ENCODE measurements at regions not wholly inside any gene's neighbourhood (a gene's known extent, or its start where the extent isn't known, plus 50 kb on each side); places are given as distances from the start of the nearest gene placed in this dataset.

- 83 to 89% methylated on average over 1 of the region's 1 CpG for WGBS, 2 donors
- H3K36me3 ChIP-seq (ENCODE audit: control insufficient read depth in 1 of 2, insufficient read depth in 2 of 2, low read length in 1 of 2): no peaks in the 10 kb centered on the region
- ATAC-seq (ENCODE audit: low FRiP score): no peak
- no peak overlapping the region for H3K27ac ChIP-seq (ENCODE audit: low read depth in 1 of 2, low read length in 2 of 2)
- DNase-seq: no peak
- intact Hi-C loops (cut with DNase I): no loop called here
- no peak overlapping the region for H3K4me3 ChIP-seq (ENCODE audit: low read length in 2 of 2)
- no peaks in the 10 kb centered on the region for H3K27me3 ChIP-seq (ENCODE audit: control insufficient read depth in 1 of 2, insufficient read depth in 2 of 2, low read length in 1 of 2)
- H3K4me1 ChIP-seq (ENCODE audit: control insufficient read depth in 1 of 2, insufficient read depth in 2 of 2, low read length in 2 of 2): no peaks in the 10 kb centered on the region
- H3K9me3 ChIP-seq (ENCODE audit: control insufficient read depth, low read length): no peaks in the 10 kb centered on the region
Measured at GRCh38 chr5:103645816-103646215, 83.2 kb upstream of the NUDT12 start.

GRCh38 chr5:103638979-103639378, 76.4 kb upstream of the NUDT12 start:
- H3K27me3 ChIP-seq (ENCODE audit: control insufficient read depth in 1 of 2, insufficient read depth in 2 of 2, low read length in 1 of 2): no peaks in the 10 kb centered on the region
- H3K9me3 ChIP-seq (ENCODE audit: control insufficient read depth, low read length): no peaks in the 10 kb centered on the region
- intact Hi-C loops (cut with DNase I): no loop called here
- H3K36me3 ChIP-seq (ENCODE audit: control insufficient read depth in 1 of 2, insufficient read depth in 2 of 2, low read length in 1 of 2): no peaks in the 10 kb centered on the region
- ATAC-seq (ENCODE audit: low FRiP score) (no peak), DNase-seq (no peak)
- no peak overlapping the region for H3K27ac ChIP-seq (ENCODE audit: low read depth in 1 of 2, low read length in 2 of 2)
- no peaks in the 10 kb centered on the region for H3K4me1 ChIP-seq (ENCODE audit: control insufficient read depth in 1 of 2, insufficient read depth in 2 of 2, low read length in 2 of 2)
- H3K4me3 ChIP-seq (ENCODE audit: low read length in 2 of 2): no peak overlapping the region

- no peak for ATAC-seq (ENCODE audit: low FRiP score)
- intact Hi-C loops (cut with DNase I): no loop called here
- 87 to 90% methylated on average over 3 of the region's 3 CpGs for WGBS, 2 donors
Measured at GRCh38 chr5:103624675-103625074, 62.1 kb upstream of the NUDT12 start.

GRCh38 chr5:103624035-103624480, 61.5 kb upstream of the NUDT12 start:
- DNase-seq (no peak), ATAC-seq (ENCODE audit: low FRiP score) (no peak)
- Histone ChIP-seq H3K4me1 (ENCODE audit: control insufficient read depth in 1 of 2, insufficient read depth in 2 of 2, low read length in 2 of 2) (no peaks in the 10 kb centered on the region), H3K27ac (ENCODE audit: low read depth in 1 of 2, low read length in 2 of 2) (no peak overlapping the region), H3K27me3 (ENCODE audit: control insufficient read depth in 1 of 2, insufficient read depth in 2 of 2, low read length in 1 of 2) (no peaks in the 10 kb centered on the region), H3K9me3 (ENCODE audit: control insufficient read depth, low read length) (peaks cover 1% of the 10 kb centered on the region), H3K36me3 (ENCODE audit: control insufficient read depth in 1 of 2, insufficient read depth in 2 of 2, low read length in 1 of 2) (no peaks in the 10 kb centered on the region), H3K4me3 (ENCODE audit: low read length in 2 of 2) (no peak overlapping the region)
- intact Hi-C loops (cut with DNase I): no loop called here
- WGBS, 2 donors: 94 to 99% methylated on average over 2 of the region's 2 CpGs

More at GRCh38 chr5:103624675-103625074, 62.1 kb upstream of the NUDT12 start:
- H3K36me3 ChIP-seq (ENCODE audit: control insufficient read depth in 1 of 2, insufficient read depth in 2 of 2, low read length in 1 of 2): no peaks in the 10 kb centered on the region
- H3K9me3 ChIP-seq (ENCODE audit: control insufficient read depth, low read length): peaks cover 1% of the 10 kb centered on the region
- no peaks in the 10 kb centered on the region for H3K27me3 ChIP-seq (ENCODE audit: control insufficient read depth in 1 of 2, insufficient read depth in 2 of 2, low read length in 1 of 2)
- no peaks in the 10 kb centered on the region for H3K4me1 ChIP-seq (ENCODE audit: control insufficient read depth in 1 of 2, insufficient read depth in 2 of 2, low read length in 2 of 2)
- no peak overlapping the region for H3K4me3 ChIP-seq (ENCODE audit: low read length in 2 of 2)
- no peak overlapping the region for H3K27ac ChIP-seq (ENCODE audit: low read depth in 1 of 2, low read length in 2 of 2)
- DNase-seq: no peak

GRCh38 chr5:103623425-103623824, 60.8 kb upstream of the NUDT12 start:
- intact Hi-C loops (cut with DNase I): no loop called here
- Histone ChIP-seq H3K27ac (ENCODE audit: low read depth in 1 of 2, low read length in 2 of 2) (no peak overlapping the region), H3K4me3 (ENCODE audit: low read length in 2 of 2) (no peak overlapping the region), H3K4me1 (ENCODE audit: control insufficient read depth in 1 of 2, insufficient read depth in 2 of 2, low read length in 2 of 2) (no peaks in the 10 kb centered on the region), H3K36me3 (ENCODE audit: control insufficient read depth in 1 of 2, insufficient read depth in 2 of 2, low read length in 1 of 2) (no peaks in the 10 kb centered on the region), H3K9me3 (ENCODE audit: control insufficient read depth, low read length) (peaks cover 1% of the 10 kb centered on the region), H3K27me3 (ENCODE audit: control insufficient read depth in 1 of 2, insufficient read depth in 2 of 2, low read length in 1 of 2) (no peaks in the 10 kb centered on the region)
- DNase-seq: no peak
- 95 to 96% methylated on average over 2 of the region's 2 CpGs for WGBS, 2 donors
- ATAC-seq (ENCODE audit: low FRiP score): no peak

- intact Hi-C loops (cut with DNase I): no loop called here
- WGBS, 2 donors: 44 to 50% methylated on average over 1 of the region's 1 CpG
- Histone ChIP-seq H3K9me3 (ENCODE audit: control insufficient read depth, low read length) (peaks cover 1% of the 10 kb centered on the region), H3K36me3 (ENCODE audit: control insufficient read depth in 1 of 2, insufficient read depth in 2 of 2, low read length in 1 of 2) (no peaks in the 10 kb centered on the region), H3K4me3 (ENCODE audit: low read length in 2 of 2) (no peak overlapping the region), H3K27ac (ENCODE audit: low read depth in 1 of 2, low read length in 2 of 2) (no peak overlapping the region), H3K4me1 (ENCODE audit: control insufficient read depth in 1 of 2, insufficient read depth in 2 of 2, low read length in 2 of 2) (no peaks in the 10 kb centered on the region), H3K27me3 (ENCODE audit: control insufficient read depth in 1 of 2, insufficient read depth in 2 of 2, low read length in 1 of 2) (no peaks in the 10 kb centered on the region)
- no peak for DNase-seq
- no peak for ATAC-seq (ENCODE audit: low FRiP score)
Measured at GRCh38 chr5:103621548-103621930, 59.0 kb upstream of the NUDT12 start.

- Histone ChIP-seq H3K4me3 (ENCODE audit: low read length in 2 of 2) (no peak overlapping the region), H3K36me3 (ENCODE audit: control insufficient read depth in 1 of 2, insufficient read depth in 2 of 2, low read length in 1 of 2) (no peaks in the 10 kb centered on the region), H3K27me3 (ENCODE audit: control insufficient read depth in 1 of 2, insufficient read depth in 2 of 2, low read length in 1 of 2) (no peaks in the 10 kb centered on the region), H3K9me3 (ENCODE audit: control insufficient read depth, low read length) (no peaks in the 10 kb centered on the region), H3K4me1 (ENCODE audit: control insufficient read depth in 1 of 2, insufficient read depth in 2 of 2, low read length in 2 of 2) (no peaks in the 10 kb centered on the region), H3K27ac (ENCODE audit: low read depth in 1 of 2, low read length in 2 of 2) (no peak overlapping the region)
- 37 to 50% methylated on average over 2 of the region's 2 CpGs for WGBS, 2 donors
- ATAC-seq (ENCODE audit: low FRiP score) (no peak), DNase-seq (no peak)
- intact Hi-C loops (cut with DNase I): no loop called here
Measured at GRCh38 chr5:103620851-103621547, 58.4 kb upstream of the NUDT12 start.

GRCh38 chr5:103617913-103618312, 55.3 kb upstream of the NUDT12 start:
- Histone ChIP-seq H3K4me3 (ENCODE audit: low read length in 2 of 2) (no peak overlapping the region), H3K27ac (ENCODE audit: low read depth in 1 of 2, low read length in 2 of 2) (no peak overlapping the region), H3K4me1 (ENCODE audit: control insufficient read depth in 1 of 2, insufficient read depth in 2 of 2, low read length in 2 of 2) (no peaks in the 10 kb centered on the region), H3K9me3 (ENCODE audit: control insufficient read depth, low read length) (no peaks in the 10 kb centered on the region), H3K27me3 (ENCODE audit: control insufficient read depth in 1 of 2, insufficient read depth in 2 of 2, low read length in 1 of 2) (no peaks in the 10 kb centered on the region), H3K36me3 (ENCODE audit: control insufficient read depth in 1 of 2, insufficient read depth in 2 of 2, low read length in 1 of 2) (no peaks in the 10 kb centered on the region)
- ATAC-seq (ENCODE audit: low FRiP score): no peak
- WGBS, 2 donors: 78 to 83% methylated on average over 1 of the region's 1 CpG
- intact Hi-C loops (cut with DNase I): no loop called here
- DNase-seq: no peak

- H3K36me3 ChIP-seq (ENCODE audit: control insufficient read depth in 1 of 2, insufficient read depth in 2 of 2, low read length in 1 of 2): no peaks in the 10 kb centered on the region
- no peaks in the 10 kb centered on the region for H3K4me1 ChIP-seq (ENCODE audit: control insufficient read depth in 1 of 2, insufficient read depth in 2 of 2, low read length in 2 of 2)
- H3K27me3 ChIP-seq (ENCODE audit: control insufficient read depth in 1 of 2, insufficient read depth in 2 of 2, low read length in 1 of 2): no peaks in the 10 kb centered on the region
- H3K27ac ChIP-seq (ENCODE audit: low read depth in 1 of 2, low read length in 2 of 2): no peak overlapping the region
- H3K4me3 ChIP-seq (ENCODE audit: low read length in 2 of 2): no peak overlapping the region
- intact Hi-C loops (cut with DNase I): no loop called here
- DNase-seq (no peak), ATAC-seq (ENCODE audit: low FRiP score) (no peak)
- 21 to 38% methylated on average over 1 of the region's 1 CpG for WGBS, 2 donors
- H3K9me3 ChIP-seq (ENCODE audit: control insufficient read depth, low read length): no peaks in the 10 kb centered on the region
Measured at GRCh38 chr5:103617090-103617489, 54.5 kb upstream of the NUDT12 start.

All from aorta (tissue), 5 donors.